Vagina (tissue), 2 donors: ENCODE measurements at regions not wholly inside any gene's neighbourhood (a gene's known extent, or its start where the extent isn't known, plus 50 kb on each side); places are given as distances from the start of the nearest gene placed in this dataset.
"Not testable (repeated sequence)": the region's sequence is repeated elsewhere in the genome, so short reads cannot be mapped to it uniquely, and the experiment has no call there.

Experiments
- CTCF ChIP-seq, 3 experiments: fragments of 450-650 bp in 2 of 3; fragments of 200-600 bp in 1 of 3; sonication (generic) in 1 of 3; IDR thresholded peaks; one replicate each; pipeline ENCODE4 v1.5.1; 2017 to 2019; ENCODE audit warnings: antibody characterized with exemption in 3 of 3, mild to moderate bottlenecking in 2 of 3, moderate library complexity in 2 of 3
- POLR2AphosphoS5 ChIP-seq, 2 donors: sonication (generic); formaldehyde crosslinking; IDR thresholded peaks; one replicate each; pipeline ENCODE4 v1.9.0; 2017; ENCODE audit warnings: antibody characterized with exemption in 2 of 2, mild to moderate bottlenecking in 2 of 2, low read depth in 1 of 2; ENCODE audit not compliant: insufficient read depth in 1 of 2

DNA sequence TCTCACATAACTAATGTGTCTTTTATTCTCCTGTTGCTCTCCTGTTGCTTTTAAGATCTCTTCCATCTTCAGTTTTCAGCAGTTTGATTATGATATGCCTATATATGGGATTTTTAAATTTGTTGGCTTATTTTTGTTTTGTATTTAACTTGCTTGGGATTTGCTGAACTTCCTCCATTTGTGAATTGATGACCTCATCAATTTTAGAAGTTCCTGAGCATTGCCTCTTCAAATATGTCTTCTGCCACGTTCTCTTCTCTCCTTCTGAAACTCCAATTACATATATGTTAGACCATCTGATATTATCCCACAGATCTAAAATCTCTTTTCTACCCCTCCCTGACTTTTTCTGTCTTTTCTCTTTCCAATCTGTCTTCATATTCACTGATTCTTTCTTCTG, 86.6 kb downstream of the SYT15 start:
- TF ChIP-seq POLR2AphosphoS5 (IDR thresholded peaks at IDR 0.05; ENCODE audit: insufficient read depth in 1 of 2, low read depth in 1 of 2); CTCF (IDR thresholded peaks at IDR 0.05): not testable (repeated sequence)
